OCI-LY7 (cell line): ENCODE measurements at regions not wholly inside any gene's neighbourhood (a gene's known extent, or its start where the extent isn't known, plus 50 kb on each side); places are given as distances from the start of the nearest gene placed in this dataset.

Source experiments
- CTCF ChIP-seq: fragments of 200-600 bp; sonication (generic); conservative IDR thresholded peaks from 2 replicates; pipeline ENCODE4 v1.5.1; 2014; ENCODE audit warnings: mild to moderate bottlenecking, antibody characterized with exemption, low read length, moderate library complexity, mixed read lengths
- EZH2phosphoT487 ChIP-seq: fragments of 200-600 bp; sonication (generic); IDR thresholded peaks from 2 replicates; pipeline ENCODE4 v1.6.1; 2018; ENCODE audit warnings: low read depth, borderline replicate concordance, mild to moderate bottlenecking, mixed run types, antibody characterized with exemption, low read length, moderate library complexity, mixed read lengths

GRCh38 chr13:53445686-53446085 lies 417.1 kb downstream of the OLFM4 start:
- TF ChIP-seq CTCF (no peak), EZH2phosphoT487 (no peak)
